SK-N-SH (cell line): ENCODE measurements at regions not wholly inside any gene's neighbourhood (a gene's known extent, or its start where the extent isn't known, plus 50 kb on each side); places are given as distances from the start of the nearest gene placed in this dataset.

Experiments
- CTCF ChIA-PET: fragments of 300-600, 350-600 bp; formaldehyde crosslinking; extraction: SDS; loops from one replicate; lab custom pipeline; 2021; lab: Yijun Ruan, JAX
- POLR2A ChIA-PET: fragments of 350-600 bp; sonication (Branson Sonifier 250); formaldehyde crosslinking; extraction: SDS; loops from one replicate; lab custom pipeline; 2020; ENCODE audit warnings: antibody characterized with exemption, inconsistent platforms; lab: Yijun Ruan, JAX
- DNase-seq: peaks from one replicate; pipeline ENCODE4 v3.0.0; 2012
- H2AFZ ChIP-seq: fragments of 200-600 bp; sonication (generic); 2 replicates; pipeline ENCODE4 v1.8.1; 2016; ENCODE audit warnings: antibody characterized with exemption, mild to moderate bottlenecking, low read depth
- H3F3A ChIP-seq: fragments of 200-600 bp; sonication (generic); replicated peaks from 2 replicates; pipeline ENCODE3; 2016; ENCODE audit warnings: antibody characterized with exemption, mild to moderate bottlenecking; ENCODE audit not compliant: insufficient read depth
- H3K27ac ChIP-seq, 2 experiments: fragments of 200-500 bp in 1 of 2; fragments of 200-600 bp in 1 of 2; sonication (Bioruptor generic) in 1 of 2; sonication (generic), shearing (Covaris generic) in 1 of 2; 2 replicates each; pipeline versions ENCODE4 v1.5.1 to v1.6.1; 2014 to 2016; ENCODE audit warnings: low read depth in 2 of 2, inconsistent platforms in 1 of 2, low read length in 1 of 2, mild to moderate bottlenecking in 1 of 2, mixed read lengths in 1 of 2
- H3K27me3 ChIP-seq: fragments of 200-600 bp; sonication (generic), shearing (Covaris generic); 2 replicates; pipeline ENCODE4 v1.6.1; 2016; ENCODE audit warnings: mixed run types; ENCODE audit not compliant: insufficient read depth
- H3K36me3 ChIP-seq, 2 experiments: fragments of 200-500 bp in 1 of 2; fragments of 200-600 bp in 1 of 2; sonication (Bioruptor generic) in 1 of 2; sonication (generic) in 1 of 2; replicated peaks in 1 of 2; 2 replicates each; pipeline versions ENCODE3 to v1.5.1; 2014 to 2016; ENCODE audit warnings: low read length in 1 of 2, mild to moderate bottlenecking in 1 of 2; ENCODE audit not compliant: insufficient read depth in 2 of 2, control insufficient read depth in 1 of 2
- H3K4me1 ChIP-seq, 2 experiments: fragments of 200-500 bp in 1 of 2; fragments of 200-600 bp in 1 of 2; sonication (Bioruptor generic) in 1 of 2; sonication (generic), shearing (Covaris generic) in 1 of 2; 2 replicates each; pipeline versions ENCODE4 v1.5.1 to v1.6.1; 2014 to 2016; ENCODE audit warnings: low read depth in 1 of 2, low read length in 1 of 2, mixed run types in 1 of 2; ENCODE audit not compliant: insufficient read depth in 2 of 2, control insufficient read depth in 1 of 2
- H3K4me2 ChIP-seq: fragments of 200-600 bp; sonication (generic), shearing (Covaris generic); 2 replicates; pipeline ENCODE4 v1.6.1; 2017; ENCODE audit warnings: mixed run types
- H3K4me3 ChIP-seq, 2 experiments: fragments of 200-500 bp in 1 of 2; fragments of 200-600 bp in 1 of 2; sonication (Bioruptor generic) in 1 of 2; sonication (generic), shearing (Covaris generic) in 1 of 2; 2 replicates each; pipeline versions ENCODE4 v1.5.1 to v1.8.1; 2014 to 2016; ENCODE audit warnings: low read depth in 2 of 2, inconsistent platforms in 1 of 2, low read length in 1 of 2, mild to moderate bottlenecking in 1 of 2, mixed read lengths in 1 of 2, moderate library complexity in 1 of 2
- H3K79me2 ChIP-seq: fragments of 200-600 bp; sonication (generic); 2 replicates; pipeline ENCODE4 v1.8.1; 2017; ENCODE audit warnings: mild to moderate bottlenecking; ENCODE audit not compliant: insufficient read depth
- H3K9ac ChIP-seq: fragments of 200-600 bp; sonication (generic); 2 replicates; pipeline ENCODE4 v1.6.1; 2017; ENCODE audit warnings: mixed run types
- H3K9me2 ChIP-seq: fragments of 200-600 bp; sonication (generic); 2 replicates; pipeline ENCODE4 v1.6.1; 2017; ENCODE audit warnings: mixed run types
- H3K9me3 ChIP-seq: fragments of 200-600 bp; sonication (generic); 2 replicates; pipeline ENCODE4 v1.6.1; 2017; ENCODE audit warnings: mixed run types, mild to moderate bottlenecking, moderate library complexity
- H4K20me1 ChIP-seq: fragments of 200-600 bp; sonication (generic); 2 replicates; pipeline ENCODE4 v1.6.1; 2017; ENCODE audit warnings: mild to moderate bottlenecking, mixed run types; ENCODE audit not compliant: insufficient read depth
- CHD2 ChIP-seq: fragments of 150-350 bp; IDR thresholded peaks from 2 replicates; pipeline ENCODE4 v1.6.1; 2018; ENCODE audit warnings: low read length; ENCODE audit not compliant: partially characterized antibody
- EP300 ChIP-seq, 2 experiments: IDR thresholded peaks; 2 replicates each; pipeline versions ENCODE4 v1.4.0 to v1.6.1; 2012; ENCODE audit warnings: borderline replicate concordance in 1 of 2, low read depth in 1 of 2, low read length in 1 of 2
- FOXJ3 ChIP-seq: sonication (generic); formaldehyde crosslinking; IDR thresholded peaks from 2 replicates; pipeline ENCODE4 v1.5.1; 2020; ENCODE audit warnings: mild to moderate bottlenecking, missing genetic modification reagents
- JUND ChIP-seq: IDR thresholded peaks from 2 replicates; pipeline ENCODE4 v1.4.0; 2012
- NRF1 ChIP-seq: IDR thresholded peaks from 2 replicates; pipeline ENCODE4 v1.6.1; 2012; ENCODE audit warnings: low read depth, mild to moderate bottlenecking, low read length
- RAD21 ChIP-seq: IDR thresholded peaks from 2 replicates; pipeline ENCODE4 v1.6.1; 2012; ENCODE audit warnings: mild to moderate bottlenecking, low read length
- RFX5 ChIP-seq: IDR thresholded peaks from 2 replicates; pipeline ENCODE4 v1.6.1; 2012; ENCODE audit warnings: mild to moderate bottlenecking, improper control_type of control experiment, low read length
- WGBS: methylation state at CpG from one replicate; pipeline ENCODE4 v1.1.6; 2017; ENCODE audit warnings: low lambda C conversion rate; 5-methylcytosine and 5-hydroxymethylcytosine counted together
- TF ChIP-seq, protein P1 (sequence below): IDR thresholded peaks from 2 replicates; pipeline ENCODE4 v1.4.0; 2012; ENCODE audit warnings: low read depth, borderline replicate concordance
- TF ChIP-seq, protein P2 (sequence below): IDR thresholded peaks from 2 replicates; pipeline ENCODE4 v1.4.0; 2012; ENCODE audit warnings: low read depth, borderline replicate concordance
- TF ChIP-seq, protein P3 (sequence below): IDR thresholded peaks from 2 replicates; pipeline ENCODE4 v1.6.1; 2012; ENCODE audit warnings: mild to moderate bottlenecking, low read depth, low read length, moderate library complexity

DNA sequence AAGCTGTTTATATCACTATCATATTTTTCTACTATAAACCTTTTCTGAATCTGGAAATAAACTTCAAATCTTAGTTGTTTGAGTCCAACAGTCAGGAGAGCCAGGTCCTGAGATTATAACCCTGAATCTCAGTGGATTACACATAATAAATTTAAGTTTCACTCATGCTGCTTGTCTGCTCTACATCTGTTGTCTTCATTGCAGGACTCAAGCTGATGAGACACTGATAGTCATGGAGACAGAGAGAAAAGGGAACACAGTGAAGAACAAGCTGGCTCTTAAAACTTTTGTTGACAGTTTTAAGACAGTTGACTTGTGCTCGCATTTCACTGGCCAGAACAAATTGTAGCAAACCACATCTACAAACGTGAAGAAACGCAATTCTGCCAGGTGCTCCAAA, 327.0 kb upstream of the CTSO start:
- H2AFZ ChIP-seq, result no peak overlapping the region
- no peaks in the 10 kb centered on the region for H4K20me1 ChIP-seq
- POLR2A ChIA-PET, result no interaction called here
- H3K4me2 ChIP-seq, result no peak overlapping the region
- H3K36me3 ChIP-seq, result no peaks in the 10 kb centered on the region
- no peaks in the 10 kb centered on the region for H3K9me3 ChIP-seq
- no peaks in the 10 kb centered on the region for H3K79me2 ChIP-seq
- H3K9ac ChIP-seq, result no peak overlapping the region
- CTCF ChIA-PET, result interaction anchor here (0.8 kb wide), 1 partner anchor 205 kb away, joined by 3 read pairs; no protein-coding TSS in a partner anchor
- DNase-seq, result no peak
- H3K4me1 ChIP-seq, result no peaks in the 10 kb centered on the region
- H3F3A ChIP-seq, result no peaks in the 10 kb centered on the region
- 25% methylated on average over 3 of the region's 3 CpGs for WGBS
- TF ChIP-seq EP300 (IDR thresholded peaks at IDR 0.05; ENCODE audit: borderline replicate concordance in 1 of 2, low read depth in 1 of 2, low read length in 1 of 2), result no peak
- TF ChIP-seq RFX5, result no peak
- TF ChIP-seq, protein P1, sequence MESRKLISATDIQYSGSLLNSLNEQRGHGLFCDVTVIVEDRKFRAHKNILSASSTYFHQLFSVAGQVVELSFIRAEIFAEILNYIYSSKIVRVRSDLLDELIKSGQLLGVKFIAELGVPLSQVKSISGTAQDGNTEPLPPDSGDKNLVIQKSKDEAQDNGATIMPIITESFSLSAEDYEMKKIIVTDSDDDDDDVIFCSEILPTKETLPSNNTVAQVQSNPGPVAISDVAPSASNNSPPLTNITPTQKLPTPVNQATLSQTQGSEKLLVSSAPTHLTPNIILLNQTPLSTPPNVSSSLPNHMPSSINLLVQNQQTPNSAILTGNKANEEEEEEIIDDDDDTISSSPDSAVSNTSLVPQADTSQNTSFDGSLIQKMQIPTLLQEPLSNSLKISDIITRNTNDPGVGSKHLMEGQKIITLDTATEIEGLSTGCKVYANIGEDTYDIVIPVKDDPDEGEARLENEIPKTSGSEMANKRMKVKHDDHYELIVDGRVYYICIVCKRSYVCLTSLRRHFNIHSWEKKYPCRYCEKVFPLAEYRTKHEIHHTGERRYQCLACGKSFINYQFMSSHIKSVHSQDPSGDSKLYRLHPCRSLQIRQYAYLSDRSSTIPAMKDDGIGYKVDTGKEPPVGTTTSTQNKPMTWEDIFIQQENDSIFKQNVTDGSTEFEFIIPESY, result no peak
- no peak for TF ChIP-seq FOXJ3 (CRISPR knock-in tag)
- TF ChIP-seq NRF1, result no peak
- TF ChIP-seq, protein P2, sequence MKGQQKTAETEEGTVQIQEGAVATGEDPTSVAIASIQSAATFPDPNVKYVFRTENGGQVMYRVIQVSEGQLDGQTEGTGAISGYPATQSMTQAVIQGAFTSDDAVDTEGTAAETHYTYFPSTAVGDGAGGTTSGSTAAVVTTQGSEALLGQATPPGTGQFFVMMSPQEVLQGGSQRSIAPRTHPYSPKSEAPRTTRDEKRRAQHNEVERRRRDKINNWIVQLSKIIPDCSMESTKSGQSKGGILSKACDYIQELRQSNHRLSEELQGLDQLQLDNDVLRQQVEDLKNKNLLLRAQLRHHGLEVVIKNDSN, result no peak
- TF ChIP-seq, protein P3, sequence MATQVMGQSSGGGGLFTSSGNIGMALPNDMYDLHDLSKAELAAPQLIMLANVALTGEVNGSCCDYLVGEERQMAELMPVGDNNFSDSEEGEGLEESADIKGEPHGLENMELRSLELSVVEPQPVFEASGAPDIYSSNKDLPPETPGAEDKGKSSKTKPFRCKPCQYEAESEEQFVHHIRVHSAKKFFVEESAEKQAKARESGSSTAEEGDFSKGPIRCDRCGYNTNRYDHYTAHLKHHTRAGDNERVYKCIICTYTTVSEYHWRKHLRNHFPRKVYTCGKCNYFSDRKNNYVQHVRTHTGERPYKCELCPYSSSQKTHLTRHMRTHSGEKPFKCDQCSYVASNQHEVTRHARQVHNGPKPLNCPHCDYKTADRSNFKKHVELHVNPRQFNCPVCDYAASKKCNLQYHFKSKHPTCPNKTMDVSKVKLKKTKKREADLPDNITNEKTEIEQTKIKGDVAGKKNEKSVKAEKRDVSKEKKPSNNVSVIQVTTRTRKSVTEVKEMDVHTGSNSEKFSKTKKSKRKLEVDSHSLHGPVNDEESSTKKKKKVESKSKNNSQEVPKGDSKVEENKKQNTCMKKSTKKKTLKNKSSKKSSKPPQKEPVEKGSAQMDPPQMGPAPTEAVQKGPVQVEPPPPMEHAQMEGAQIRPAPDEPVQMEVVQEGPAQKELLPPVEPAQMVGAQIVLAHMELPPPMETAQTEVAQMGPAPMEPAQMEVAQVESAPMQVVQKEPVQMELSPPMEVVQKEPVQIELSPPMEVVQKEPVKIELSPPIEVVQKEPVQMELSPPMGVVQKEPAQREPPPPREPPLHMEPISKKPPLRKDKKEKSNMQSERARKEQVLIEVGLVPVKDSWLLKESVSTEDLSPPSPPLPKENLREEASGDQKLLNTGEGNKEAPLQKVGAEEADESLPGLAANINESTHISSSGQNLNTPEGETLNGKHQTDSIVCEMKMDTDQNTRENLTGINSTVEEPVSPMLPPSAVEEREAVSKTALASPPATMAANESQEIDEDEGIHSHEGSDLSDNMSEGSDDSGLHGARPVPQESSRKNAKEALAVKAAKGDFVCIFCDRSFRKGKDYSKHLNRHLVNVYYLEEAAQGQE, result no peak
- no peak for TF ChIP-seq JUND
- no peak for TF ChIP-seq RAD21
- TF ChIP-seq, all 33 proteins: peak for 0
- Histone ChIP-seq H3K9me2 (peaks cover 7% of the 10 kb centered on the region; the same call in 1 of the 2 replicates), H3K27me3 (no peaks in the 10 kb centered on the region), H3K27ac (no peak overlapping the region), H3K4me3 (no peak overlapping the region)

DNA sequence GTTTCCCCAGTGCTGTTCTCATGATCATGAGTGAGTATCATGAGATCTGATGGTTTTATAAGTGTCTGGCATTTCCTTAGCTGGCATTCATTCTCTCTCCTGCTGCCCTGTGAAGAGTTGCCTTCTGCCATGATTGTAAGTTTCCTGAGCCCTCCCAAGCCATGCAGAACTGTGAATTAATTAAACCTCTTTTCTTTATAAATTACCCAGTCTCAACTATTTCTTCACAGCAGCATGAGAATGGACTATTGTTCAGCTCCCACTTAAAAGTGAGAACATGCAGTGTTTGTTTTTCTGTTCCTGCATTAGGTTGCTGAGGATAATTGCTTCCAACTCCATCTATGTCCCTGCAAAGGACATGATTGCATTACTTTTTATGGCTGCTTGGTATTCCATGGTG, 311.7 kb upstream of the CTSO start:
- Histone ChIP-seq H3K4me1 (no peaks in the 10 kb centered on the region), H3K27me3 (no peaks in the 10 kb centered on the region; the same call in 1 of the 2 replicates), H3K79me2 (no peaks in the 10 kb centered on the region), H3K4me2 (no peak overlapping the region), H2AFZ (no peak overlapping the region), H3K27ac (no peak overlapping the region), H3K9me3 (no peaks in the 10 kb centered on the region), H3K36me3 (no peaks in the 10 kb centered on the region), H4K20me1 (no peaks in the 10 kb centered on the region), H3F3A (no peaks in the 10 kb centered on the region), H3K9ac (no peak overlapping the region), H3K9me2 (no peaks in the 10 kb centered on the region), H3K4me3 (no peak overlapping the region)
- ChIA-PET POLR2A (no interaction called here), CTCF (no interaction called here)
- no peak for DNase-seq
- TF ChIP-seq CHD2 (no peak), EP300 (IDR thresholded peaks at IDR 0.05; ENCODE audit: borderline replicate concordance in 1 of 2, low read depth in 1 of 2, low read length in 1 of 2) (no peak), NRF1 (no peak)
